HepG2 (cell line): ENCODE measurements at regions not wholly inside any gene's neighbourhood (a gene's known extent, or its start where the extent isn't known, plus 50 kb on each side); places are given as distances from the start of the nearest gene placed in this dataset.

Experiments
- ATAC-seq: fragments of 200-7000 bp; cut with Tn5 transposase; 3 replicates; pipeline ENCODE4 v1.9.1; 2020; ENCODE audit warnings: mild to moderate bottlenecking, moderate library complexity
- BruUV-seq: library from RNA; stranded (reverse); fragments of 400-500 nt; replicated peaks from 2 replicates; lab custom pipeline; 2021; lab: Mats Ljungman, UMichigan
- CTCF ChIA-PET: fragments of 300-600 bp; formaldehyde crosslinking; extraction: SDS; loops from one replicate; lab custom pipeline; 2021; ENCODE audit warnings: low total read pairs, inconsistent platforms, low intra/inter-chr PET ratio; lab: Yijun Ruan, JAX
- POLR2A ChIA-PET: fragments of 350-600 bp; sonication (Branson Sonifier 250); formaldehyde crosslinking; loops from one replicate; lab custom pipeline; 2020; ENCODE audit warnings: antibody characterized with exemption, inconsistent platforms; lab: Yijun Ruan, JAX
- DNase-seq: peaks from one replicate; pipeline ENCODE4 v3.0.0-alpha.2; 2015; ENCODE audit warnings: low spot score
- FAIRE-seq: peaks from 3 replicates; lab custom pipeline; 2011; peaks lifted over from hg19 to GRCh38; lab: Jason Lieb, UNC
- H2AFZ ChIP-seq: one replicate; pipeline ENCODE4 v1.6.1; 2011; ENCODE audit warnings: low read length, inconsistent platforms
- H3K27ac ChIP-seq: fragments of 300-600 bp; 3 replicates; pipeline ENCODE4 v1.8.0; 2011; ENCODE audit warnings: mixed run types, mild to moderate bottlenecking, mixed read lengths, low read length, inconsistent platforms; ENCODE audit not compliant: insufficient read depth; ENCODE audit errors: extremely low read length
- H3K27me3 ChIP-seq, 2 experiments: fragments of 200-600 bp in 1 of 2; 2 replicates in 1 of 2; 3 replicates in 1 of 2; pipeline versions ENCODE4 v1.6.0 to v1.8.0; 2011; ENCODE audit warnings: low read length in 2 of 2, mild to moderate bottlenecking in 2 of 2, moderate library complexity in 2 of 2, inconsistent platforms in 1 of 2; ENCODE audit not compliant: insufficient read depth in 2 of 2, control insufficient read depth in 1 of 2
- H3K36me3 ChIP-seq, 2 experiments: fragments of 200-600 bp in 1 of 2; replicated peaks in 1 of 2; 2 replicates in 1 of 2; 3 replicates in 1 of 2; pipeline versions ENCODE4 v1.5.1 to v1.8.0; 2011; ENCODE audit warnings: low read length in 2 of 2, inconsistent platforms in 1 of 2; ENCODE audit not compliant: insufficient read depth in 2 of 2, control insufficient read depth in 1 of 2
- H3K4me1 ChIP-seq: 2 replicates; pipeline ENCODE4 v1.5.1; 2012; ENCODE audit warnings: low read length, inconsistent platforms; ENCODE audit not compliant: insufficient read depth
- H3K4me2 ChIP-seq: 2 replicates; pipeline ENCODE4 v1.6.0; 2011; ENCODE audit warnings: low read depth, low read length, inconsistent platforms
- H3K4me3 ChIP-seq, 3 experiments: fragments of 200-600 bp in 1 of 3; sonication (generic), shearing (Covaris generic) in 1 of 3; replicated peaks in 1 of 3; 2 replicates each; pipeline ENCODE4 v1.5.1; 2011 to 2016; ENCODE audit warnings: low read length in 3 of 3, inconsistent platforms in 2 of 3, low read depth in 2 of 3, mild to moderate bottlenecking in 2 of 3, control low read depth in 1 of 3, mixed read lengths in 1 of 3; ENCODE audit not compliant: insufficient read depth in 1 of 3
- H3K79me2 ChIP-seq: one replicate; pipeline ENCODE4 v1.6.1; 2011; ENCODE audit warnings: low read length, inconsistent platforms; ENCODE audit not compliant: insufficient read depth
- H3K9ac ChIP-seq: 2 replicates; pipeline ENCODE4 v1.6.0; 2011; ENCODE audit warnings: mild to moderate bottlenecking, low read depth, low read length, inconsistent platforms; ENCODE audit not compliant: insufficient read depth
- H3K9me3 ChIP-seq: 2 replicates; pipeline ENCODE4 v1.5.1; 2012; ENCODE audit warnings: mild to moderate bottlenecking, low read length
- H4K20me1 ChIP-seq: 2 replicates; pipeline ENCODE4 v1.6.0; 2011; ENCODE audit warnings: inconsistent platforms, mild to moderate bottlenecking, low read length, moderate library complexity; ENCODE audit not compliant: insufficient read depth
- ATF2 ChIP-seq: sonication (generic); formaldehyde crosslinking; IDR thresholded peaks from 2 replicates; pipeline ENCODE4 v1.4.0; 2020; ENCODE audit warnings: missing genetic modification reagents
- CBX1 ChIP-seq: IDR thresholded peaks from one replicate; pipeline ENCODE4 v1.6.1; 2016; ENCODE audit warnings: antibody characterized with exemption, low read depth
- CBX5 ChIP-seq: sonication (generic); formaldehyde crosslinking; IDR thresholded peaks from 2 replicates; pipeline ENCODE4 v1.4.0; 2020; ENCODE audit warnings: missing genetic modification reagents, borderline replicate concordance
- NFIC ChIP-seq: IDR thresholded peaks from 2 replicates; pipeline ENCODE4 v1.6.1; 2012; ENCODE audit warnings: mild to moderate bottlenecking, low read length, inconsistent platforms
- NR3C1 ChIP-seq: sonication (generic); formaldehyde crosslinking; IDR thresholded peaks from 2 replicates; pipeline ENCODE4 v1.4.0; 2020; ENCODE audit warnings: missing genetic modification reagents
- POLR2A ChIP-seq, 2 experiments: IDR thresholded peaks; 2 replicates each; pipeline ENCODE4 v1.6.1; 2011; ENCODE audit warnings: low read depth in 2 of 2, low read length in 2 of 2, mild to moderate bottlenecking in 1 of 2, moderate library complexity in 1 of 2; ENCODE audit not compliant: insufficient read depth in 1 of 2
- SOX13 ChIP-seq, 3 experiments: fragments of 450-650 bp in 1 of 3; sonication (generic) in 1 of 3; formaldehyde crosslinking in 1 of 3; IDR thresholded peaks in 2 of 3; conservative IDR thresholded peaks in 1 of 3; 2 replicates each; pipeline versions ENCODE4 v1.5.0 to v1.6.1; 2016 to 2020; ENCODE audit warnings: antibody characterized with exemption in 1 of 3, mild to moderate bottlenecking in 1 of 3, missing compliant biosample characterization in 1 of 3, missing genetic modification reagents in 1 of 3, moderate library complexity in 1 of 3
- SRF ChIP-seq: IDR thresholded peaks from 2 replicates; pipeline ENCODE4 v1.6.1; 2011; ENCODE audit warnings: mild to moderate bottlenecking, low read depth, low read length, moderate library complexity
- ZNF317 ChIP-seq: sonication (generic); formaldehyde crosslinking; IDR thresholded peaks from 2 replicates; pipeline ENCODE4 v1.5.0; 2020; ENCODE audit warnings: mild to moderate bottlenecking, missing genetic modification reagents
- WGBS: methylation state at CpG from one replicate; pipeline ENCODE4 v1.1.6; 2017; ENCODE audit warnings: low lambda C conversion rate; 5-methylcytosine and 5-hydroxymethylcytosine counted together
- in situ Hi-C: cut with HindIII; loops from 2 replicates; pipeline ENCODE4 v1.10.0; 2017; ENCODE audit warnings: low pct_unique_long_range_greater_than_20kb; ENCODE audit not compliant: extremely low pct_ligation_motif_present
- intact Hi-C: fragments of 100-400 bp; cut with micrococcal nuclease; formaldehyde crosslinking; loops from one replicate; pipeline ENCODE4 v1.10.0; 2022; ENCODE audit not compliant: unreplicated experiment

- FAIRE-seq = no peak
- Histone ChIP-seq H3K27ac (no peak overlapping the region), H3K9me3 (no peaks in the 10 kb centered on the region), H3K79me2 (no peaks in the 10 kb centered on the region), H3K4me3 (no peak overlapping the region), H4K20me1 (no peaks in the 10 kb centered on the region), H3K27me3 (peaks cover 18 to 55% of the 10 kb centered on the region in 2 experiments), H2AFZ (no peak overlapping the region), H3K4me1 (no peaks in the 10 kb centered on the region), H3K9ac (no peak overlapping the region), H3K36me3 (no peaks in the 10 kb centered on the region), H3K4me2 (no peak overlapping the region)
- in situ Hi-C loops = no loop called here
- whole genome bisulfite sequencing = 54% methylated on average over 26 of the region's 41 CpGs
- ChIA-PET POLR2A (no interaction called here), CTCF (no interaction called here)
- intact Hi-C loops = no loop called here
- TF ChIP-seq NR3C1 (CRISPR knock-in tag) = no peak
- no peak for TF ChIP-seq SRF
- no peak for TF ChIP-seq CBX5 (CRISPR knock-in tag)
- TF ChIP-seq NFIC = no peak
- no peak for TF ChIP-seq POLR2A (IDR thresholded peaks at IDR 0.05; ENCODE audit: insufficient read depth in 1 of 2, low read depth in 2 of 2, low read length in 2 of 2)
- TF ChIP-seq SOX13 (IDR thresholded peaks at IDR 0.05) = no peak
- TF ChIP-seq SOX13 (CRISPR knock-in tag; conservative IDR thresholded peaks at IDR 0.05 in 1 of 2, IDR thresholded peaks at IDR 0.05 in 1 of 2) = no peak
- TF ChIP-seq ZNF317 (CRISPR knock-in tag) = no peak
- TF ChIP-seq CBX1 = no peak
- no peak for TF ChIP-seq ATF2 (CRISPR knock-in tag)
- peak; percentile 29 for ATAC-seq
- DNase-seq = no peak
- BruUV-seq = no TSS peak
Observed at GRCh38 chr10:132487241-132488135, 50.1 kb upstream of the INPP5A start.
